HG03135 (cell line): ENCODE measurements at regions not wholly inside any gene's neighbourhood (a gene's known extent, or its start where the extent isn't known, plus 50 kb on each side); places are given as distances from the start of the nearest gene placed in this dataset.

ENCODE experiments used
- ATAC-seq: cut with Tn5 transposase; IDR thresholded peaks from one replicate; pipeline ENCODE4 v1.9.1; 2021; ENCODE audit warnings: mild to moderate bottlenecking, moderate library complexity; ENCODE audit not compliant: unreplicated experiment

GRCh38 chr14:38101679-38102078 is 106.0 kb upstream of the SSTR1 start:
- no peak for ATAC-seq

DNA sequence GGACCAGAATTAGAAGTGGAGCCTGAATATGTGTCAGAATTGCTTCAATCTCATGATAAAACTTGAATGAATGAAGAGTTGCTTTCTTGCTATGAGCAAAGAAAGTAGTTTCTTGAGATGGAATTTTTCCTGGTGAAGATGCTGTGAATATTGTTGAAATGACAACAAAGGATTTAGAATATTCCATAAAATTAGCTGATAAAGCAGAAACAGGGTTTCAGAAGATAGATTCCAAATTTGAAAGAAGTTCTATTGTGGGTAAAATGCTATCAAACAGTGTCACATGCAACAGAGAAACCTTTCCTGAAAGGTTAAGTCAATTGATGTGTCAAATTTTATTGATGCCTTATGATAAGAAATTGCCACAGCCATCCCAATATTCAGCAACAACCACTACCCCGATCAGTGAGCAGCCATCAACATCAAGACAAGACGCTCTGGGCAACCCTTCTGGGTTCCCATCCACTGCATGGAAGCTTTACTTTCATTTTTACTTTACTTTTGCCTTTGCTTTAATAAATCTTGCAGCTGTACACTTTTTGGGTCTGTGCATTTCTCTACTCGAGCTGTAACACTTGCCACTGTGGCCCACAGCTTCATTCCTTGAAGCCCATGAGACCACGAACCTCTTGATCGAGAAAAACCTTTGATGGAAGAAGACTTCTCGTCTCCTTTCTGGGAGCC is 104.0 kb upstream of the SSTR1 start:
- ATAC-seq: no peak

- no peak for ATAC-seq
Measured at GRCh38 chr14:38105106-38105702, 102.5 kb upstream of the SSTR1 start.

GRCh38 chr14:38107216-38107631 is 100.5 kb upstream of the SSTR1 start:
- ATAC-seq: no peak

DNA sequence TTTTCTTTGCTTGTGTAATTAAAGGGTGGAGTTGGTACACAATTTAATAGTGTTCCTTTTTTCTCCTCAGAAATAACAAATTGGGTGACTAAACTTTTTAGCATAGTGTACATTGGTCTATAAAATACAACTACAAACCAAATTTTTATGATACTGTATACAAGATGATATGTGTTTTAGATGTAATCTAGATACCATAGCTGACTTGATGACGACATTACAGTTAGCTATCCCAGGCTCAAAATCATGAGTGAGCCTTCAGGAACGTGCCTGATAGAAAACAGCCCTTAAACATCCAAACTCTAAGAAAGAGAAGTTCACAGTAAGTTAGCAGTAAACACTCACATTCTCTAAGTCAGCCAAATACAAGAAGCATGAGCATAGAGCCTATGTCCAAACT is 99.0 kb upstream of the SSTR1 start:
- ATAC-seq: no peak

- ATAC-seq: no peak
Measured at GRCh38 chr14:38110258-38110657, 97.4 kb upstream of the SSTR1 start.

DNA sequence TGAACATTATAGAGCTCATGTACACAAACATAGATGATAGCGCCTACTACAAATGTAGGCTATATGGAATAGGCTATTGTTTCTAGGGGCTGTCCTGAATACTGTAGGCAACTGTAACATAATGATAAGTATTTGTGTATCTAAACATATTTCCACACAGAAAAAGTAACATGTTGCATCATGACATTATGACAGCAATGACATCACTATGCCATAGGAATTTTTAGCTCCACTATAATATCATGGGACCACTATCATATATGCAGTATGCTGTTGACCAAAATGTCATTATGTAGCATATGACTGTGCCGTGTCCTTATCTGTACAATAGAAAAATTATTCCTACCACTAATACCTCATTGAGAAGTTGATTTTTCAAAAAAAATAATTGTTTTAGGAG is 96.7 kb upstream of the SSTR1 start:
- ATAC-seq: no peak

DNA sequence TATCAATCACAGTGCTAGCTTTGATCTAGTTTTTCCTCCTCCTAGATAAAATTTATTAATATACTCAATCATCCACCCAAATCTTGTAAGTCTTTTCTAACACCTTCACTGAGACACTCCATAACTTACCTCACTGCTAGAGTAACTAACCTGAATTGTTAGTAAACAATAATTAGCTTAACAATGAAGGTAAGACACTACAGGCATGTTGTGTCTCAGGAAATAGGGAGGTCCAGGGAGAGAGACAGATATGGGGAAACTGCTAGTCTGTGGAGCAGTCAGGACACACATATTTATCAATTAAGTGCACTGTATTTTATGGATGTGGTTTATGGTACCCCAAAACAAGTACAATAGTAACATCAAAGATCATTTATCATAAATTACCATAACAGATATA is 94.2 kb upstream of the SSTR1 start:
- no peak for ATAC-seq

- ATAC-seq: no peak
Measured at GRCh38 chr14:38116895-38117294, 90.8 kb upstream of the SSTR1 start.

DNA sequence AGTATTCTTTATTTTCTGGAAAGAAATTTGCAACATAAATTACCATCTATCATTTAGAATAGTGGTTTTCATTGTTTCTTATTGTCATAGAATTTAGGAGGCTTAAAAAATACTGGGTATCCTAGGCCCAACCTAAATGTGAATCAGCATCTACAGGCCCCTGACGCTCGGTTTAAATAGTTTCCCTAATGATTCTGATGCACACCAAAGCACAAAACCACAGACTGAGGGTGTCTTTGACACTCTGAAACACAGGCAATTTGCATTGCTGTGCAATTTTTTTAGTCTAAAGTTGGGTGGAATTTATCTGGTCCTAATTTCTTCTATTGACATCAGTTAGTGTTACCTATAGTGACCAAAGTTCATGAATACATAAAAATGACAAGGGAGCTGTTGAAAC is 87.6 kb upstream of the SSTR1 start:
- no peak for ATAC-seq

GRCh38 chr14:38121320-38122020 is 86.2 kb upstream of the SSTR1 start:
- no peak for ATAC-seq

- no peak for ATAC-seq
Measured at GRCh38 chr14:38122241-38122640, 85.5 kb upstream of the SSTR1 start.

DNA sequence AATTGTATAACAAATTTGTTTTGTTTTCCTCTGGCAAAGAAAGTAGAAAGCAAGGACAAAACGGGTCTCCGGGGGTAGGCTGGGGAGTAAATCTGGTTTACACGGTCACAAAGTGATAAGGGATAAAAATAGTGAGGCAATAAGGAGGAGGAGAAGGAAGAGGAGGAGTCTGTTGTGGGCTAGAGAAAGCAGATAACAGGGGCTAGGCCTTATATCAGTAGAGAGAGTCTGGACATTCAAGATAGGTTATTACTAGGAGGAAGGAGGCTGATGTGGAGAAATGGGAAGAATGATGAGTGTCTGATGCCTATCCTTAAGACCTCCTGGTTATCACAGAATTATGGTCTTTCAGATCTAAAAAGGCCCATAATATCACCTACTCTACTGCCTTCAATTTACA is 83.2 kb upstream of the SSTR1 start:
- no peak for ATAC-seq

GRCh38 chr14:38125481-38126037 is 82.1 kb upstream of the SSTR1 start:
- ATAC-seq: no peak

- no peak for ATAC-seq
Measured at GRCh38 chr14:38127356-38127755, 80.3 kb upstream of the SSTR1 start.

DNA sequence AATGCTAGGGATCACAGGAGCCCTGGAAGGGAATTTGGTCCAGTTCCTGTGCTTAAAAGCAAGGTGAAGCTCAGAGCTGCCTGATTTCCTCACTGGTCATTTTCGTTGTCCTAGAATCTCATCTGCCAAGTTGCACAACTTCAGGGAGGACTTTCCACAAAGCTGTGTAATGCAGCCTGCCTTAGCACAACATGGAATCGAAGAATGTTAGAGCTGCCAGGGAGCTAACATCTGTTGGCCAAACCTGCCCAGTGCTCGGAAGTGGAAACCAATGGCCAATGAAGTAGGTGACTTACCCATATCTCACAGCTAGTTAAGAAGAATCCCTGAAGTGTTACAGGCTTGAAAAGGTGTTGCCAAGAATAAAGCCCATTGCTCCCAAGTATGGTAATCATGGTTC is 79.9 kb upstream of the SSTR1 start:
- ATAC-seq: no peak

DNA sequence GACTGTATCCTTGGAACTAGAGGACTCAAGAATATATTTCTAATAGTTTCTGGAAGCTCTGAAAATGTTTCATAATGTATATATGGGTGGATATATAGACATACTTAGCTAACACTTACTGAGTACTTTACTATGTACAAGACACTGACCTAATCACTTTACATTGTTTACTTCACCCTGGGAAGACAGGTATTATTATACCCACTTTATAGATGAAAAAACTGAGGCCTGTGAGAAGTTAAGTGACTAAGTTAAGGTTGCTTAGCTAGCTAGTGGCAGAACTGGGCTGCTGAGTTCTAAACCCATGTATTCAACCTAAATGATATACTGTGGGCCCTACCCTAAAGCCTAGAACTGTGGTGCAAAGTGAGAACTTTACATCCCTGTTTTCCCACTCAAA is 79.1 kb upstream of the SSTR1 start:
- no peak for ATAC-seq

- no peak for ATAC-seq
Measured at GRCh38 chr14:38129192-38129591, 78.5 kb upstream of the SSTR1 start.

DNA sequence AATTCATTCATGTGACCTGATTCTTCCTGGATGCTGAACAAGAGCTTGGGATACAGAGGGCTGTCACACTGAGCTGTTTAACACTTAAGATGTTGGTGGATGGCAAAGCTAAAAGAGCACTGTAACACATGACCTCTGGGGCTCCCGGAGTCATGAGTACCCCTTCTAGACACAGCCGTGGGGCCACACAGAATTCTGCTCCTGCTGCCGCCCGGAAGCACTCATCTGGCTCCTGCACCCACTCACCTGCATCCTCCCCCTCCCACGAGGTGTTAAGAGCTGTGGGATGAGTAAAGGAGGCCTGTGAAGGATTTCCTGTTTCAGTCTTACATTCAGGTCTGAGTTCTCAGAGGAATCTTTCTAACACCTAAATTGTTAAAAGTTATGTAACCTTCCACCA is 78.0 kb upstream of the SSTR1 start:
- ATAC-seq: no peak

GRCh38 chr14:38134416-38135030 is 73.2 kb upstream of the SSTR1 start:
- ATAC-seq: no peak

DNA sequence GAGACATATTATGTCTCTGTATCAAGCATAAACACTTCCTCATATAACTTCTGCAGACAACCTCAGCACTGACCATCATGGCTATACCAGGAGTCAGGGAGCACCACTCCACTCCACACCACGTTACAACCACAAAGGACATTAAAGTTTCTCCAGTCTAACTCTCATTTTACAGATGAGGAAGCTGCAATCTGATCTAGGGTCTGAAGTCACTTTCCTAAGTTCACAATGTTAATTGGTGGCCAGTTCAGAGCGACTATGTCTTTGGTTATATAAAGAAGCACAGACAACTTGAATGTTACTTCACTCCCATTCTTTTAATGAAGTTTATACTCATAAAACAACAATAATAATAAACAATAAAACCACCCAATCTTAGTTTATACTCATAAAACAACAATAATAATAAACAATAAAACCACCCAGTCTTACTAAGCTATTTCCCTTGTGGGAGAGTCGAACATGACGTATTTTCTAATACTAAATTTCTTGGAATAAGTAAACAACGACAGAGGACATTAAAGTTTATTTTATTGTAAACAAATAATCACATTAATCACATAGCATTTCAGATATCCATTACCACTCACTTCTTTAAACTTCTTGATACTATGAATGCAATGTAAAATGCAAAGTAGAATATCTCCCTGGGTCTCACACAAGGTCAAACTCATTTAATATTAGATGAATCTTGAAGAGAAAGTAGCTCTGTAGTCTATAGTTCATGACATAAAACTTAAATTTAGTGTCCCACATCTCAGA is 72.4 kb upstream of the SSTR1 start:
- no peak for ATAC-seq
